ENCODE measurements at regions not wholly inside any gene's neighbourhood (a gene's known extent, or its start where the extent isn't known, plus 50 kb on each side); places are given as distances from the start of the nearest gene placed in this dataset.

DNA sequence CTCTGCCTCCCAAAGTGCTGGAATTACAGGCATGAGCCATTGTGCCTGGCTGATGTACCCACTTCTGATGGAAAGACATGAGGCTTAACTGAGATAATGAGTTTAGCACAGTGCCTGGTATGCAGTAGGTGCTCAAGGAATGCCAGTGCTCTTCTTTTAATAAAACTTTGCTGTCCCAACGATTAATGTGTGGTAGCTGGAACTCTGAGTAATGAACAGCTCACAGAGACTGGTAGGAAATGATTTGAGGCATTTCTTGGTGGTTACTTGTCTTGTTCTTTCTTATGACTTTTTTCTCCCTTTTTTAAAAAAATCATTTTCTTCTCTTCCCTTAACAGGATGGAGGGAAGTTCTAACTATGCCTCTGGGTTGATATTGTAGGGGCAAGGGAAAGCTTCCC is 235.7 kb upstream of the PWP1 start:
- Histone ChIP-seq H2BK5ac (ENCODE audit: low read depth, low read length) (no peak overlapping the region), H3K27ac (ENCODE audit: low read depth, low read length) (no peak overlapping the region), H2BK15ac (ENCODE audit: low read length) (no peak overlapping the region), H4K5ac (ENCODE audit: insufficient read length, low read depth, low read length) (no peak overlapping the region), H2AFZ (ENCODE audit: low read length) (no peak overlapping the region), H3K79me1 (ENCODE audit: low read depth, low read length) (no peaks in the 10 kb centered on the region), H3K18ac (ENCODE audit: extremely low read depth, low read length) (no peak overlapping the region), H3K4ac (replicated peaks; ENCODE audit: insufficient read length, low read depth, low read length) (no peak overlapping the region), H3K23me2 (ENCODE audit: low read depth, low read length) (no peaks in the 10 kb centered on the region), H3K9ac (replicated peaks in 1 of 4; ENCODE audit: extremely low read depth in 1 of 4, low read depth in 3 of 4, low read length in 3 of 4) (no peak overlapping the region), H4K91ac (replicated peaks; ENCODE audit: insufficient read length, low read length) (no peak overlapping the region), H2BK120ac (replicated peaks; ENCODE audit: low read depth, low read length) (no peak overlapping the region), H3K79me2 (ENCODE audit: control insufficient read depth in 1 of 2, insufficient read depth in 2 of 2, low read length in 2 of 2) (no peaks in the 10 kb centered on the region), H3K36me3 (ENCODE audit: control insufficient read depth in 2 of 4, insufficient read depth in 4 of 4, low read length in 3 of 4) (no peaks in the 10 kb centered on the region), H3K56ac (replicated peaks; ENCODE audit: insufficient read length, low read depth, low read length) (no peak overlapping the region), H3K14ac (ENCODE audit: insufficient read length) (no peak overlapping the region), H4K20me1 (replicated peaks in 1 of 2; ENCODE audit: control insufficient read depth in 1 of 2, insufficient read depth in 2 of 2, low read length in 2 of 2) (no peaks in the 10 kb centered on the region), H3K4me1 (replicated peaks in 1 of 4; ENCODE audit: control insufficient read depth in 3 of 4, insufficient read depth in 4 of 4, low read length in 3 of 4) (peaks cover 0 to 7% (median 3%) of the 10 kb centered on the region in 4 experiments; a peak in 2 of 7 replicates), H3K9me3 (ENCODE audit: insufficient read depth in 2 of 2, low read depth in 1 of 2, low read length in 1 of 2) (no peaks in the 10 kb centered on the region), H4K8ac (ENCODE audit: extremely low read depth, insufficient read depth, low read length) (no peak overlapping the region), H3K27me3 (replicated peaks in 1 of 4; ENCODE audit: control insufficient read depth in 3 of 4, extremely low read depth in 1 of 4, insufficient read depth in 3 of 4, low read length in 3 of 4) (no peaks in the 10 kb centered on the region), H2BK12ac (ENCODE audit: low read depth, low read length) (0 out of 2 replicates have a peak overlapping the region, but pooled peaks have one; percentile 6), H2BK20ac (ENCODE audit: low read length) (no peak overlapping the region), H3K23ac (ENCODE audit: insufficient read length) (no peak overlapping the region), H3K4me2 (ENCODE audit: insufficient read depth in 1 of 2, low read depth in 2 of 2, low read length in 2 of 2) (no peak overlapping the region), H2AK5ac (ENCODE audit: low read depth, low read length) (no peak overlapping the region), H3K4me3 (ENCODE audit: extremely low read depth in 1 of 4, insufficient read depth in 2 of 4, low read depth in 3 of 4, low read length in 4 of 4) (no peak overlapping the region)
- no peak for DNase-seq (ENCODE audit: low read depth in 1 of 2, low spot score in 2 of 2)
- ChIA-PET CTCF (ENCODE audit: partially characterized antibody) (interaction anchor here (0.7 to 5.4 kb wide), 15 partner anchors 9 to 318 kb away, joined by 3 to 58 read pairs (median 5); no protein-coding TSS in a partner anchor), POLR2A (ENCODE audit: partially characterized antibody) (interaction anchor here (0.7 to 2.0 kb wide), 2 partner anchors 15 to 489 kb away, joined by 3 to 4 read pairs; no protein-coding TSS in a partner anchor)
- FAIRE-seq, result no peak
- WGBS, 2 experiments (ENCODE audit: extremely low coverage in 1 of 2, insufficient coverage in 1 of 2, insufficient read length in 1 of 2, insufficient replicate concordance in 2 of 2, low coverage in 1 of 2, low lambda C conversion rate in 2 of 2, missing lambda C conversion rate in 1 of 2), result 100% methylated on average over 1 of the region's 1 CpG; no CpG with 5 or more reads in 1 of the 2 experiments
- TF ChIP-seq E2F6 (IDR thresholded peaks at IDR 0.05) (no peak), CEBPB (IDR thresholded peaks at IDR 0.05; ENCODE audit: low read depth, low read length) (no peak), TCF12 (IDR thresholded peaks at IDR 0.05; ENCODE audit: low read depth, low read length) (no peak), SIN3A (conservative IDR thresholded peaks at IDR 0.05 in 1 of 2, IDR thresholded peaks at IDR 0.05 in 1 of 2; ENCODE audit: low read depth in 1 of 2, low read length in 2 of 2) (no peak), YY1 (IDR thresholded peaks at IDR 0.05; ENCODE audit: low read depth, low read length) (no peak)

Measured in H1 (cell line).